ENCODE measurements at regions not wholly inside any gene's neighbourhood (a gene's known extent, or its start where the extent isn't known, plus 50 kb on each side); places are given as distances from the start of the nearest gene placed in this dataset.

DNA sequence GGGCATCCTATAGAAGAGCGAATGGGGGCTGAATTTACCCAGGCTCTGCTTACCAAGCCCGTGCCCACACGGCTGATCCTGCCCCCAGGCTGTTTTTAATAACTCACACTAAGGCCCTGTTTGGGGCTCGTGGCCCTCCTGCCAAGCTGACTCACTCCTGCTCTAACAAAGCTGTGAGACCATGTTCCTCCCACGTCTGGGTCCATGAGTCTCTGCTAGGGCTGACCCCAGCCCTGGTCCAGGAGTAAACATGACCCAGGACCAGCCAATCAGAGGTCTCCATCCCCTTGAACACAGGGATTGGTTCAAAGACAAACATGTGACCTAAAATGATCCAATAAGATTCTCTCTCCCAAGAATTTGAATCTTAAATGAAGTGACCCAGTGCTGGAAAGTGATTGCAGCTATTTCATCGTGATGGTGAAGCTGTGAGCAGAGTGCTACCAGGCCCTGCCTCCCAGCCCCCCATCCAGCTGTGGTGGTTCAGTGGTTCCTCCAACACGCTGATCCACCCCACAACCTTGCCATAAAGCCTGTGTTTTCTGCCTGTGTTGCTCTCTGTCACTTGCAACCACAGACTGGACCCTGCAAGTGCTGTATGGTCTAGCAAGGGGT, 57.2 kb downstream of the C16orf82 start:
- no peak for DNase-seq (ENCODE audit: low read depth in 3 of 3, low spot score in 2 of 3)

DNA sequence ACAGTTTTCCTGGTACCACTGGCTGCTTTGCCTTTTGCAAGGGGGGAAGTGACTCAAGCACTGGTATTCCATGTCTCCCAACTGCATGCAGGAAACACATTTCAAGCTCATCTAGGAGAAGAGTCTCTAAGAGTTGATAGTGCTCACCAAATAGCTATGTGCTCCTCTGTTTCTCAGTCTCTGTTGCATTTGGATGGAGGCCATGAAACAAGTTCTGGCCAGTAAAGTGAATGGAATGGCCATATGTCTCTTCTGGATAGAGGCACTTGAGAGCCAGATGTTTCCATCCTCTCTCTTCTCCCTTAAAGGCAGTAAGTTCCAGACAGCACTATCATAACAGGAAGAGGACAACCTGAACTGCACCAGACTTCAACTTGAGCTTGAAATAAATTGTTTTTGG, 60.6 kb downstream of the C16orf82 start:
- no peak for DNase-seq (ENCODE audit: low read depth in 3 of 3, low spot score in 2 of 3)

DNA sequence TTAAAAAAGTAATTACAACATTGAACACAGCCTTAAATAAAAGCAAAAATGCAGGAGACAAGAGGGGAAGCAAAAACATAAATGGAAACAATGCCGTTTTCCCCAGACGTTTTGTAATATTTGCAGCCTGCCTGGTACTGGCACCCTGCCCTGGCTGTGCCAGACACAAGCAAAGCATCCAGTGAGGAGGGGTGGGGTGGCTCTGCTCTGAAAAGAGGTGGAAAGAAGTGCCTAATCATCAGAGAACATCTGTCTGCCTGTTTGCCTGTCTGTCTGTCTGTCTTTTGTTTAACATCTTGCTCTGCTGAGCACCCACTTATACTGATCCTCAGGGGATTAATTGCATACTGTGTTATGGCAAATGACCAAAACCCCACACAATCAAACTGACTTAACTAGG, 62.7 kb downstream of the C16orf82 start:
- no peak for DNase-seq (ENCODE audit: low read depth in 3 of 3, low spot score in 2 of 3)

DNA sequence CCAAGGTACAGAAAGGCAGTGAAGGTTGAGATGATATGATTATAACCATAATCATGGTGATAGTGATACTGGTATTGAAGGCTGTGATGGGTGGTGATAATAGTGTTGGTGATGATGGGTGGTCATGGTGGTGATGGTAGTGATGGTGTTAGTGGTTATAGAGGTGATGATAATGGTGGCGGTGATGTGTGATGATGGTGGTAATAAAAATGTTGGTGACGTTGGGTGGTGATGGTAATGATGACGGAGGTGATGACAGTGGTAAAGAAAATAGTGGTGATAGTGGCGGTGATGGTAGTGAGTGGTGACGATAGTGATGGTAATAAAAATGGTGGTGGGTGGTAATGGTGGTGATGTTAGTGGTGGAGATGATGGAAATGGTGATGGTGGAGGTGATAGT, 65.1 kb upstream of the KDM8 start:
- no peak for DNase-seq (ENCODE audit: low read depth in 3 of 3, low spot score in 2 of 3)

DNA sequence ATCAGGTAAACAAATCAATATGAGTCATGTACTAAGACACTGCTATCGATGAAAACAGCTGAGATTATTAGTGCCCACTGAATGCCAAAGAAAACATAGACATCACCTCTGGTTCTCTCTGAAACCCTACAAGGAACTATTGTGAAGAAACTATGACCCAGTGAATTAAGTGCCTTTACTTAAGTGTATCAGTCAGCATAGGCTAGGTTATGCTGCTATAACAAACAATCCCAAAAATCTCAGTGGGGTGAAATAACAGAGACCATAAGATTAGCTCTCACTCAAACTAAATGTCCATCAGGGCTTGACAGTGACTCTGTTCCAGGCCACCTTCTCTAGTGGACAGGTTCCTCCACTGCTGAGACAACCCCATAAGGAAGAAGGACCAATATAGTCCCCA, 57.7 kb upstream of the KDM8 start:
- no peak for DNase-seq (ENCODE audit: low read depth in 3 of 3, low spot score in 2 of 3)

DNA sequence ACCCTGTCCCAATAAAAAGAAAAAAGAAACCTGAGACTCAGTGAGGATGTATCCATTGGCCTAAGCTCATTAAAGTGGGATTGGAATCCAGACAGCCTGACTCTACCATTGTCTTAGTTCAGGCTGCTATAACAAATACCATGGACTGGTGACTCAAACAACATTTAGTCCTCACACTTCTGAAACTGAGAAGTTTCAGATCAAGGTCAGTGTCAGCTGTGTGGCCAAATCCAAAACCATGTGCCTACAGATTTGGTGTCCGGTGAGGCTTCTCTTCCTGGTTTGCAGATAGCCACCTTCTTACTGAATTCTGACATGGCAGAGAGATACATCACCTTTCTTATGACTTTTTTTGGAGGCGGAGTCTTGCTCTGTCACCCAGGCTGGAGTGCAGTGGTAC, 53.3 kb upstream of the KDM8 start:
- no peak for DNase-seq (ENCODE audit: low read depth in 3 of 3, low spot score in 2 of 3)

DNA sequence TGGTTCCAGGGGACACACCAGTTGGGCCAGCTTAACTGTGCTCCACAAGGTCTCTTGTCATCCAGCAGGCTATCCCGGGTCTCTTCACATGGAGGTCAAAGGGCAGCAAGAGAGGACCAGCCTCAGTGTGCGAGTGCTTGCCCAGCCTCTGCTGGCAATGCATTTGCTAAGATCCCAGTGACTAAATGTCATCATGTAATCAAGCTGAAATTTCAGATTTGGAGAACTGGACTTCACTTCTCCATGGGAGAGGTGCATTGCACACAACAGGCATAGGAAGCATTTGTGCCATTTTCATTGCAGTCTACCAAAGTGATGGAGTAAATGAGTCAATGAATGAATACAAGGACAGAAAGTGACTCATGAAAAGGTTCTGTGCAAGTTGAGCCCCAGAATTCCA, 51.2 kb upstream of the KDM8 start:
- no peak for DNase-seq (ENCODE audit: low read depth in 3 of 3, low spot score in 2 of 3)

DNA sequence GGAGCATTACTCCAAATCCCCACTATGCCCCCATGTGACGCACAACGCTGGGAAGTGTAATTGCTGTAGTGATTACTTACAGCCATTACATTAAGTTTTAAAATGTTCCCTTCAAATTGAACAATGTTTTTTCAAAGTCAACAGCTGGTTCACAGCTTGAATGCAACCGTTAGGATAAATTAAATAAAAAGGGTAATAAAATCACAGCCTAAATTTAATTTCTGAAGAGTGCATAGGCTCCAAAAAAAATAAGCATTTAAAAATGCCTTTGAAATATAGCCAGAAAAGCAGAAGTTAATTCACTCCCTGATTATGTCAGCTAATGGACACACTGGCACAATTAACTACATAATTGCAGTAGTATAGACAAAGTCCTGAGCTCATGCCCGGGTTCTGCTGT, 50.5 kb upstream of the KDM8 start:
- DNase-seq (ENCODE audit: low read depth in 3 of 3, low spot score in 2 of 3) = peak in 1 of 3 donors; percentile 15

All from right renal cortex interstitium (tissue), 3 donors.